ENCODE measurements at regions not wholly inside any gene's neighbourhood (a gene's known extent, or its start where the extent isn't known, plus 50 kb on each side); places are given as distances from the start of the nearest gene placed in this dataset.

DNA sequence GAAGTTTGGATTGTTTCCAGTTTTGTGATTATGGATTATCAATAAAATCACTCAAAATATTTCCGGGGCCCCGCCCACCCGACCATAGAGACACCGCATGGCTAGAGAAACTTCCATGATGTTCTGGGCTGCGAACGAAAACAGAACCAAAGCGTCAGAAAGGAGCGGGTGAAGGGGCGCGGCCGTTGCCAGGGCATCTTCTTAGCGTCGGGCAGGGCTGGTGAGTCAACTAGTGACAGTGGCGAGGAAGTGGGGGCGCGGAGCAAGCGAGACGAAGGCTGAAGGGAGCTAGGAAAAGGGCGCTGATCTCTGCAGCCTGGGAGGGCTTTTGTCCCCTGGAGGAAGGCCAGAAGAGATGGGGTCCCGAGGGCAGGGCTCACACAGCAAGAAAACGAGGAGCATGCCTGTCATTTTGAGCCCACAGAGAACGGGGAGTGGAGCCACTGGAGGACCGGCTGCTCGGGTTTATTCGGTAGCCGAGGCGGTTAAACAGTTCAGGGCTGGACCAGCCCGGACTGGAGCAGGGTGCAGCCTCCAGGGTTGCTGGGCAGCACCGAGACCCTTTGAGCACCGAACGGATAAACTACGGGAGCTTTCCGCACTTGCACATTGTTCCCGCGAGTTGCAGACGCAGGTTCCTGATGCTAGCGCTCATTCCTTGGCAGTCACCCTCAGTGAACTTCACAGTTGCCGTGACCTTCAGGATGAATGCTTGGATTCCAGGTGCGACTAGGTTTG, 298.1 kb upstream of the TRPC5 start:
- Histone ChIP-seq H2BK120ac (ENCODE audit: low read depth, low read length) (no peak overlapping the region), H3K9ac (ENCODE audit: low read depth, low read length) (no peak overlapping the region), H4K8ac (ENCODE audit: low read depth in 2 of 2, low read length in 2 of 2) (no peak overlapping the region), H2BK5ac (ENCODE audit: low read depth, low read length, poor library complexity, severe bottlenecking) (no peak overlapping the region), H3K4me2 (ENCODE audit: low read depth, low read length) (no peak overlapping the region), H2BK20ac (ENCODE audit: low read depth, low read length) (no peak overlapping the region), H3K9me3 (ENCODE audit: control insufficient read depth, insufficient read depth, low read length) (no peaks in the 10 kb centered on the region), H3K14ac (replicated peaks; ENCODE audit: low read depth, low read length) (no peak overlapping the region), H3K79me1 (ENCODE audit: low read depth in 1 of 2, low read length in 2 of 2) (no peaks in the 10 kb centered on the region), H3K56ac (ENCODE audit: extremely low read depth, insufficient read depth, low read length) (no peak overlapping the region), H4K20me1 (ENCODE audit: insufficient read depth, low read length) (no peaks in the 10 kb centered on the region), H3K4me1 (ENCODE audit: control insufficient read depth, insufficient read depth, low read length) (no peaks in the 10 kb centered on the region), H2AK9ac (replicated peaks; ENCODE audit: low read depth, low read length, poor library complexity) (no peak overlapping the region), H2AFZ (replicated peaks; ENCODE audit: low read length, poor library complexity) (no peak overlapping the region), H2BK15ac (ENCODE audit: low read depth, low read length) (no peak overlapping the region), H3K27ac (ENCODE audit: insufficient read depth, low read length) (no peak overlapping the region), H3K9me1 (ENCODE audit: insufficient read depth, low read length) (no peaks in the 10 kb centered on the region), H3K23ac (ENCODE audit: low read depth, low read length) (no peak overlapping the region), H2AK5ac (ENCODE audit: low read depth, low read length) (no peak overlapping the region), H3K4ac (ENCODE audit: low read depth, low read length) (no peak overlapping the region), H4K5ac (ENCODE audit: low read depth, low read length) (no peak overlapping the region), H4K91ac (ENCODE audit: insufficient read depth, low read depth, low read length) (no peak overlapping the region), H3K4me3 (ENCODE audit: insufficient read depth, low read depth, low read length) (no peak overlapping the region), H3K36me3 (ENCODE audit: control insufficient read depth, insufficient read depth, low read length) (no peaks in the 10 kb centered on the region), H3K18ac (ENCODE audit: low read depth, low read length) (no peak overlapping the region), H3K27me3 (ENCODE audit: control insufficient read depth, insufficient read depth, low read length) (peaks cover 2% of the 10 kb centered on the region; the same call in 1 of the 2 replicates)
- 73% methylated on average over 6 of the region's 39 CpGs; no CpG with 5 or more reads in 1 of the 2 experiments for WGBS, 2 experiments (ENCODE audit: extremely low coverage in 2 of 2, insufficient read length in 1 of 2)
- POLR2A ChIA-PET (ENCODE audit: unreplicated experiment) = no interaction called here
- dilution Hi-C loops (cut with HindIII; ENCODE audit: low sequenced_read_pairs, unreplicated experiment) = no loop called here
- DNase-seq (no peak), ATAC-seq (ENCODE audit: low read depth) (no peak)
- intact Hi-C loops (cut with micrococcal nuclease) = no loop called here
- TF ChIP-seq RCOR1 (IDR thresholded peaks at IDR 0.05; ENCODE audit: insufficient replicate concordance, low read length) (no peak), CEBPB (IDR thresholded peaks at IDR 0.05; ENCODE audit: low read depth, low read length) (no peak)
- in situ Hi-C loops (cut with MboI; ENCODE audit: low sequenced_read_pairs) = no loop called here
- CTCF ChIA-PET = no interaction called here
- no TSS peak for BruUV-seq (replicated peaks)
